Endometrium (tissue), 2 donors: ENCODE measurements at regions not wholly inside any gene's neighbourhood (a gene's known extent, or its start where the extent isn't known, plus 50 kb on each side); places are given as distances from the start of the nearest gene placed in this dataset.

ENCODE experiments used
- FAIRE-seq: peaks from 2 replicates; lab custom pipeline; 2012; peaks lifted over from hg19 to GRCh38; lab: Jason Lieb, UNC
- donor health status: control.
- donor health status: control.

- no peak for FAIRE-seq
These were observed 366.2 kb upstream of the PDE4D start for GRCh38 chr5:60259730-60260129.

- no peak for FAIRE-seq
These were observed 364.2 kb upstream of the PDE4D start for GRCh38 chr5:60257596-60258271.

DNA sequence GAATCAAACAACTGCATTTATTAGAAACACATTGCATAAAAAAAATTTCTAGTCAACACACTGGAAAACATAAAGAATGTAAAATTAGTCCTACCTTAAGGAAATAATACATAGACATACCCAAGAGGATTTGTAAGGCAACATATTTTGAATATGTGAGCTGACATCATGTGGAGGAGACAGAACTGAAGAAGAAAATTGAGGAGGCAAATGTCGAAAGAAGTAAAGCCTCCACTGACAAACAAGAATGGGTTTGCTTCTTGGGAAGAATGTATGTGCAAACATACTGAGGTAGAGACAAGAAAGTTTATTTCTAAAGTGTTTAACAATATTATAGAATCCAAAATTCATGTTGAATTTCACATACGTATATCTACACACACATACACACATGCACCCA is 363.0 kb upstream of the PDE4D start:
- FAIRE-seq = no peak

GRCh38 chr5:60248901-60249300 is 355.4 kb upstream of the PDE4D start:
- FAIRE-seq = no peak

DNA sequence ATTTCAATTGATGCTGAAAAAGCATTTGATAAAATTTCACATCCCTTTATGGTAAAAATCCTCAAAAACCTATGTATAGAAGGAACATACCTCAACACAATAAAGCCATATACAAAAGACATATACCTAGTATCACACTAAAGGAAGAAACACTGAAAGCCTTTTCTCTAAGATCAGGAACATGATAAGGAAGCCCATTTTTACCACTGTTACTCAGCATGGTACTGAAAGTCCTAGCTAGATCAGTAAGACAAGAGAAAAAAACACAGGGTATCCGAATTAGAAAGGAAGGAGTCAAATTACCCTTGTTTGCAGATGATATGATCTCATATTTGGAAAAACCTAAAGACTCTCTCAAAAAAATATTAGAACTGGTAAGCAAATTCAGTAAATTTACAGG is 350.2 kb upstream of the PDE4D start:
- FAIRE-seq = no peak

- no peak for FAIRE-seq
These were observed 338.7 kb upstream of the PDE4D start for GRCh38 chr5:60232036-60232795.

DNA sequence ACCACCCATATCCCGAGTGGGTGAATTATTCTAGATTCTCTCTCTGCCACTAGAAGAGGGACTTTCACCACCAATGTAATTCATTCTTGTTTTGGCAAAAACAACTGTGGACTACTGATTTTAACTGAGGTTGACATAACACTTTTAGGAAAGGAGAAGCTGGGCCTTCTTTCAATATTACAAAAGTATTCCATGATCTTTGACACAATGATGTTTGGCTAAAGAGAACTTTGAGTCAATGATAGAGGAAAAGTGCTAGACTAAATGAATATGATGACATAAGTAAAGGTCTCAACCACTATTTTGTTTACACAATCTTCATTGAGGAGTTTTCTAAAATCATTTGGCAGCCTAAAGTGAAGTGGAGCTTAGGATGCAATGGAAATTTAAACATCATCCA is 336.9 kb upstream of the PDE4D start:
- FAIRE-seq = no peak

DNA sequence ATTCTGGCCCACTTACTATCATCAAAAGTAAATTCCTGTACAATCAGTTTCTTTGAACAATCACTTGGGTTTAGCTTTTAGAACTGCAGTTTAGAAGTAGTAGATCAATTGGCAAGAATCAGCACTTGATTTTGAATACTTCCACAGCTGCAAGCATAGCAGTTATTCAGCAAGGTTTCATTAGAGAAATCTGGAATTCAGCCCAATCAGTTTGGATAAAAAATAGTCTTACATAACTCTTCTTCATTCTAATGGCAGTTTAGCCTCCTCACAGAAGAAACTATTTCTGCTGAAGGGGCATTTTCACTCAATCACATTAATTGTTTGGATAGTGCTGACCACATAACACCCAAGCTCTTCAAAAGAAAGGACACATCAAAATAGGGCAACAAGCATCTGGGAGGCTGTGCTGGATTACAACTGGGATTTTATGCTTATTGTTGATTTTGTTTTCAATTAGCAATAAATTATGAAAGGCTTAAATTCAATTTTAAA is 336.2 kb upstream of the PDE4D start:
- no peak for FAIRE-seq

- FAIRE-seq = no peak
These were observed 335.1 kb upstream of the PDE4D start for GRCh38 chr5:60228676-60229075.

DNA sequence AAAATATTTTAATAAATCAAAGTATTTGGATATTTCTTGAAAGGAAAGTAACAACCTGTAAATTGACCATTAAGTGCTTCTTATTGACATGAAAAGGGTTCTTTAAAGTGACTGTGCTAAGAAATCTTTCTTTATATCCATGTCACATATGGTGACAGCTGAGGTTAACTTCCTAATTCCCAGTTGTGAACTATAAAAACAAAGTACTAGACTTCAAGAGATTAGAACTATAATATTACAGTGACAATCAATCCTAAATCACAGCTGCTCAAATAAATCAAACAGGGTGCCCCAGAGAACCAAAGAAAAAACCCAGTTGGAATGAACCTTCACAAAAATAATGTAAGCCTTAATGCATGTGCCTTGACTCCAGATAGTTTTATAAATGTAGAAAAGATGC is 332.6 kb upstream of the PDE4D start:
- FAIRE-seq = no peak

DNA sequence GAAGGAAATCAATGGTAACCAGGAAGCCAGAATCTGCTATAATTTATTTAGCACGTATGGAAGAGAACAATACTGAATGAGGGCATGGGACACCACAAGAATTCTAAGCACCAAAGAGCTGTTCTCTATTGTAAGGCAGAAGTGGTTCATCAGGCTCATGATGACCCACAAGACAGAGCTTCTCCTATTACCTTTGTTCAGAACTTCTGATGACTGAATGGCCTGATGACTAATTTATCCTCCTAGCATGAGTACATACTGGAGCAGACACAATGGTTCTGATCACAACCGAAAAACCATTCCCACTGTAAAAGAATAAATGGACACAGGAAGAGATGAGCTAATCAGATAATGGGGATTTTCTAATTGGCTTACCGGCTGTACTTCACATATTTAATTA is 329.8 kb upstream of the PDE4D start:
- FAIRE-seq = no peak

- FAIRE-seq = no peak
These were observed 326.4 kb upstream of the PDE4D start for GRCh38 chr5:60219921-60220320.

DNA sequence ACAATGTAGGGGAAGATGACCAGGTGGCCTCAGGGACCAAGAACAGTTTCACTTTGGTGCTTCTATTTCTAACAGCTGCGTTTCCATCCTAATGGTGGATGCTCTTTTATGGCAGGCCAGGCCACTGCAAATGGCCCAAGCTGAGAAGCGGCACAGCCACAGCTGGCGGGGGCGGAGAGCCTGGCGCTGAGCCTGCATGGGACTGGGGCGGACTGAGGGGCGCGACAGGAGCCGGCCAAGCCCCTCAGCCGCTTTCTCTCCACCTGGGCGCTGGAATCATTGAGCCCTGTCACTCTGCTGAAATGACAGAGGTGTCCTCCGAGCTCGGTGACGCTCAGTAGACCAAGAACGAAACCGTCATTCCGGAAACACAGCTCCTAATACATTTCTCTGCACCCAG is 317.3 kb upstream of the PDE4D start:
- FAIRE-seq = no peak

GRCh38 chr5:60209146-60209840 is 315.8 kb upstream of the PDE4D start:
- no peak for FAIRE-seq

DNA sequence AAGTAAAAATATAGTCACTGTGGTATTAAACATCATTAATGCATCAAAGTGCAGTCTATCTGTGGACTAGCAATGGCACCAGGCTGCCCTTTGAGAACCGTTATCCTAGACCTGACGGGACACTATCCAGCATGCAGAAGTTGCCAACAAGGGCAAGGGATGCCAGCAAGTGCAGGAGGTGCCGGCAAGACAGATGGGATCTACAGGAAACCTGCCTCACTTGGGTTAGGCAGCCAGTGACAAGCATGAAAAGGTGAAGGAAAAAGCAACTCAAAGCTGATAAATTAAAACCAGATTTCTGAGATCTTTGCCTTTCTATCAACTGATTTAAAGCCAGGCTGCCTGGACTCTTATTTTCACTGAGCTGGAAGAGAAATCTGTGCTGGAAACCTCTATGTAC is 315.2 kb upstream of the PDE4D start:
- no peak for FAIRE-seq

DNA sequence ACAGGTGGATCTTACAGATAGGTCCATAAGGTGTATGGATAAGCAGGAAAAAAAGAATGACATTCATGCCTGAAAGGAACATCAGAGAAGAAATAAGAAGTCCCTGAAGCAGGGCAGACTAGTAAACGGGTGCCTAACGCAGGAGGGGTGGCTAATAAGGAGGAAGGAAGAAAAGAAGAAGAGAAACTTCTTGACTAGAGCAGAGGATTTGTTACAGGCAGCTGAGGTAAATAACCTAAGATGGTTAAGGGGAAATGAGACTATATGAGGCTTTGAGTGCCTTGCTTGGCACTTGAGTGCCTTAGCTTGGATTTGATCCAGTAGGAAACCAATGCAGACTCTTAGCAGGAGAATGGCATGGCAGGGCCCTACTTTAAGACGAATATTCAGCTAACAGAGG is 313.5 kb upstream of the PDE4D start:
- FAIRE-seq = no peak

DNA sequence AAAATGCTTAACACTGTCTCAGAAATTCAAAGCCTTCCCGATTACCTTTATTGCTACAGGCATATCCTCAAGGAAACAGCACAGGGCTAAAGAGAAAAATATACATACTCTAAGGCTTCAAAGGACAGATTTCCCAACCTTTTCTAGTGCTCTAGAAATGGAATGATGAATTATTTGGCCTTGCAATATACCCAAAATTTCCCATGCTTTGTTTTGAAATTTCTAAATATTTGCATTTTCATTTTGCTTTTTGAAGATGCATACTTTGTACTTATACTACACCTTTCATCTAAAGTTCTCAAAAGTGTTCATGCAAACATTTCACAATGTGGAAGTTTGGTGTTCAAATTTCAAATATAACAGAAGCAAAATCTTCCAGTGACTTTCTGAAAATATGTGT is 312.7 kb upstream of the PDE4D start:
- no peak for FAIRE-seq

DNA sequence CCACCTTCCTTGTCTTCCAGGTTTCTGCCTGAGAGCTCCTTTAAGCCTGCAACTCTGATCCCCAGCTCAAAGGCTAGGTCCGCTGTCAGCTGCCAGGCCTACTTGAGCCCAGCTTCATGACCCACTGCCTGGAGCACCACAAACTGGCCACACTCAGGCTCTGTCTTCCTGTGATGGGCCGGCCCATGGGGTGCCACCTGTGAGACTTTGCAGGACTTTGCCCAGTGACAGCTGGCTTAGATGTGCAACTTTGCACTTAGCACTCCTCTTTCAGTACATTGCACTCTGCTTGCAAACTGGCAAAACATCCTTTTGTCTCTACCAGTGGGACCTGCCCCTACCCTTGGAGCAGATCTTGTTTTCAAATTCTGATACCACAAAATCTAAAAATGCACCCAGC is 311.5 kb upstream of the PDE4D start:
- FAIRE-seq = no peak

DNA sequence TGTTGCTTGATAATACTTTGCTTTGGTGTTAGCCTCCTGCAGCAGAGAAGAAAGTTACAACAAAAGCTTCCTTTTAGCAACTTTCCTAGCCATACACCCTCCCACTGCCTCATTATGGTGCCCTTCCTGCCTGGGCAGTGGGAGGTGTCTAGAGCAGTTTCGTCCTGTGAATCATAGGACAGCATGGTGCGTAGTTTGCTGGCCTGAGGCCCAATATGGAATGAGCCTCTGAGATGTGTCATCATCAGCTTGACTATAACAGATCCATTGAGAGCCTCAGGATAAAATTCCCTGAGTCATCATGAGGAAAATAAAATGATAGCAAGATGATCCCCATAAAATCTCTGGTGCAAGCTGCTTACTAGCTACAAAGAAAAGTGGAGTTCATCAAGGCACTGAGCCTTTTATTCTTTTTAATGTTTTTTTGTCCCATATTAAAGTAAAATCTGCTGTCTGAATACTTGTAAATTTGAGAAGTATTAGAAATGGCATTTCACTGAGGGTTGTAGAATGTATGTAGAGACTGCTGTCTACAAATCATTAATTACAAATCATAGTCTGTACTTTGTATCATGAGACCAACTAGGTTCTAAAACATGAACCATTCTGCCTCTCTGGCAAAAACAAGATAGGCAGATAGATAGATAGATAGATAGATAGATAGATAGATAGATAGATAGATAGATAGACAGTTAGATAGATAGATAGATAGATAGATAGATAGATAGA is 303.0 kb upstream of the PDE4D start:
- FAIRE-seq = no peak

GRCh38 chr5:60195551-60195950 is 302.0 kb upstream of the PDE4D start:
- no peak for FAIRE-seq

GRCh38 chr5:60195083-60195482 is 301.6 kb upstream of the PDE4D start:
- FAIRE-seq = no peak
